ENCODE measurements at regions not wholly inside any gene's neighbourhood (a gene's known extent, or its start where the extent isn't known, plus 50 kb on each side); places are given as distances from the start of the nearest gene placed in this dataset.
"Not testable (repeated sequence)": the region's sequence is repeated elsewhere in the genome, so short reads cannot be mapped to it uniquely, and the experiment has no call there.

DNA sequence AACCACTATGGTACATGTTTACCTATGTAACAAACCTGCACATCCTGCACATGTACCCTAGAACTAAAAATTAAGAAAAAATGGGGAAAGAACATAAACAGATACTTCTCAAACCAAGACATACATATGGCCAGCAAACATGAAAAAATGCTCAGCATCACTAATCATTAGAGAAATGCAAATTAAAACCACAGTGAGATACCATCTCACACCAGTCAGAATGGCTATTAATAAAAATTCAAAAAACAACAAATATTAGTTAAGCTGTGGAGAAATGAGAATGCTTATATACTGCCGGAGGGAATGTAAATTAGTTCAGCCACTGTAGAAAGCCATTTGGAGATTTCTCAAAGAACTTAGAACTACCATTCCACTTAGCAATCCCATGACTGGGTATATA is 126.1 kb downstream of the NFKBIZ start:
- not testable (repeated sequence) for H2BK15ac ChIP-seq (ENCODE audit: low read length); H3K23ac ChIP-seq (ENCODE audit: low read depth, low read length, poor library complexity); H4K8ac ChIP-seq (ENCODE audit: low read depth, low read length); H3K18ac ChIP-seq (ENCODE audit: low read length); H3K27ac ChIP-seq (replicated peaks; ENCODE audit: low read length); H3K27me3 ChIP-seq (ENCODE audit: control insufficient read depth in 3 of 3, insufficient read depth in 3 of 3, low read depth in 1 of 3, low read length in 3 of 3); H3K9me3 ChIP-seq (replicated peaks in 1 of 2; ENCODE audit: control insufficient read depth in 2 of 2, insufficient read depth in 1 of 2, low read depth in 1 of 2, low read length in 2 of 2); H2AK5ac ChIP-seq (ENCODE audit: low read depth, low read length); H3K79me1 ChIP-seq (ENCODE audit: low read depth, low read length); H4K91ac ChIP-seq (ENCODE audit: low read depth, low read length, poor library complexity); H3K4me1 ChIP-seq (ENCODE audit: control insufficient read depth in 2 of 2, insufficient read depth in 1 of 2, low read depth in 1 of 2, low read length in 2 of 2); H2BK5ac ChIP-seq (ENCODE audit: low read length); H3K9ac ChIP-seq (ENCODE audit: low read depth, low read length, poor library complexity); H3K36me3 ChIP-seq (replicated peaks in 1 of 2; ENCODE audit: control insufficient read depth in 2 of 2, insufficient read depth in 2 of 2, low read length in 2 of 2); H3K4me3 ChIP-seq (ENCODE audit: low read length in 2 of 2); H3K4me2 ChIP-seq (ENCODE audit: insufficient read depth, low read length, poor library complexity, severe bottlenecking); H2BK120ac ChIP-seq (ENCODE audit: low read depth, low read length); H2AFZ ChIP-seq (ENCODE audit: low read length); H2BK12ac ChIP-seq (ENCODE audit: low read length); H3K14ac ChIP-seq (ENCODE audit: low read length); H3K4ac ChIP-seq (ENCODE audit: low read length); DNase-seq (ENCODE audit: low spot score)
- WGBS, 2 donors (ENCODE audit: extremely low coverage in 2 of 2, insufficient read length in 2 of 2, insufficient replicate concordance in 1 of 2), result no CpG with 5 or more reads among the region's 1 CpG

DNA sequence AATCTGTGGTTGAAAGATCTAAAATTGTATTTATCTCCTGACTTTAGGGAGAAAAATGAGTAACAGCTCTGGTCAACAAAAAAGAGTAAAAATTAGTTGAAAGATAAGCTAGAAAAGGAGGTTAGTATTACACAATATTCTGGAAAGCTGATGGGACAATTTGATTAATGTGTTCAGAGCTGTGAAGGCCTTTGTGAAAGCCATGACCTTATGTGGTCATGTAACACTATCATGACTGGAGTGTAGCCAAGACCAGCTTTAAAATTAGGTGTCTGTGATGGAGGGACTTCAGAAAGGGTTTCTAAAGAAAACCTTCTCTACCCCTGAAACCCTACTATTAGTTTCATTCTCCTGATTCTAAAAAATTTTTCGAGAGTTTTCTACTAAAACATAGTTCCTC is 127.2 kb downstream of the NFKBIZ start:
- no CpG with 5 or more reads among the region's 1 CpG for WGBS, 2 donors (ENCODE audit: extremely low coverage in 2 of 2, insufficient read length in 2 of 2, insufficient replicate concordance in 1 of 2)
- Histone ChIP-seq H3K4me2 (ENCODE audit: insufficient read depth, low read length, poor library complexity, severe bottlenecking) (no peak overlapping the region), H3K9ac (ENCODE audit: low read depth, low read length, poor library complexity) (no peak overlapping the region), H2AFZ (ENCODE audit: low read length) (no peak overlapping the region), H3K9me3 (replicated peaks in 1 of 2; ENCODE audit: control insufficient read depth in 2 of 2, insufficient read depth in 1 of 2, low read depth in 1 of 2, low read length in 2 of 2) (no peaks in the 10 kb centered on the region), H3K23ac (ENCODE audit: low read depth, low read length, poor library complexity) (no peak overlapping the region), H2BK5ac (ENCODE audit: low read length) (no peak overlapping the region), H4K91ac (ENCODE audit: low read depth, low read length, poor library complexity) (no peak overlapping the region), H2BK12ac (ENCODE audit: low read length) (no peak overlapping the region), H2BK120ac (ENCODE audit: low read depth, low read length) (no peak overlapping the region), H3K36me3 (replicated peaks in 1 of 2; ENCODE audit: control insufficient read depth in 2 of 2, insufficient read depth in 2 of 2, low read length in 2 of 2) (no peaks in the 10 kb centered on the region), H3K4ac (ENCODE audit: low read length) (no peak overlapping the region), H2AK5ac (ENCODE audit: low read depth, low read length) (no peak overlapping the region), H2BK15ac (ENCODE audit: low read length) (no peak overlapping the region), H3K27ac (replicated peaks; ENCODE audit: low read length) (no peak overlapping the region), H3K27me3 (ENCODE audit: control insufficient read depth in 3 of 3, insufficient read depth in 3 of 3, low read depth in 1 of 3, low read length in 3 of 3) (no peaks in the 10 kb centered on the region), H3K14ac (ENCODE audit: low read length) (no peak overlapping the region), H3K4me1 (ENCODE audit: control insufficient read depth in 2 of 2, insufficient read depth in 1 of 2, low read depth in 1 of 2, low read length in 2 of 2) (no peaks in the 10 kb centered on the region), H3K79me1 (ENCODE audit: low read depth, low read length) (no peaks in the 10 kb centered on the region), H4K8ac (ENCODE audit: low read depth, low read length) (no peak overlapping the region), H3K18ac (ENCODE audit: low read length) (no peak overlapping the region), H3K4me3 (ENCODE audit: low read length in 2 of 2) (no peak overlapping the region)
- DNase-seq (ENCODE audit: low spot score), result no peak

DNA sequence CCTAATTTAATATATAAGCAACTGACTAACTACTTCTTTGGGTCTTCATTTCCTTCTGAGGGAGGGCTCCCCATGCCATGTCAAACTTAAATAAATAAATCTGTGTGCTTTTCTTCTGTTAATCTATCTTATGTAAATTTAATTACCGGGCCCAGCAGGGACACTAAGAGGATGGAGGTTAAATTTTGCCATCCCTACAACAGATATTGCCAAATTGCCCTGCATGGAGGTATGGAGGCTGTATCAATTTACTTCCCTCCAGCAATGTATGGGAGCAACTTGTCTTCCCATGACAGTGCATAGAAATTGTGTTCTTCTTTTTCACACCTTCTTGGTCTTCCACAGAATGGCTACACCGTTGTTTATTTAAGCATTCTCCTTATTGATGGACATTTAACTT is 129.0 kb downstream of the NFKBIZ start:
- Histone ChIP-seq H3K9me3 (replicated peaks in 1 of 2; ENCODE audit: control insufficient read depth in 2 of 2, insufficient read depth in 1 of 2, low read depth in 1 of 2, low read length in 2 of 2) (no peaks in the 10 kb centered on the region), H3K4ac (ENCODE audit: low read length) (no peak overlapping the region), H3K9ac (ENCODE audit: low read depth, low read length, poor library complexity) (no peak overlapping the region), H4K8ac (ENCODE audit: low read depth, low read length) (no peak overlapping the region), H4K91ac (ENCODE audit: low read depth, low read length, poor library complexity) (no peak overlapping the region), H3K79me1 (ENCODE audit: low read depth, low read length) (no peaks in the 10 kb centered on the region), H2AFZ (ENCODE audit: low read length) (no peak overlapping the region), H3K27ac (replicated peaks; ENCODE audit: low read length) (no peak overlapping the region), H3K23ac (ENCODE audit: low read depth, low read length, poor library complexity) (no peak overlapping the region), H3K4me2 (ENCODE audit: insufficient read depth, low read length, poor library complexity, severe bottlenecking) (no peak overlapping the region), H3K36me3 (replicated peaks in 1 of 2; ENCODE audit: control insufficient read depth in 2 of 2, insufficient read depth in 2 of 2, low read length in 2 of 2) (no peaks in the 10 kb centered on the region), H3K27me3 (ENCODE audit: control insufficient read depth in 3 of 3, insufficient read depth in 3 of 3, low read depth in 1 of 3, low read length in 3 of 3) (no peaks in the 10 kb centered on the region), H3K14ac (ENCODE audit: low read length) (no peak overlapping the region), H2BK120ac (ENCODE audit: low read depth, low read length) (no peak overlapping the region), H2BK12ac (ENCODE audit: low read length) (no peak overlapping the region), H3K4me1 (ENCODE audit: control insufficient read depth in 2 of 2, insufficient read depth in 1 of 2, low read depth in 1 of 2, low read length in 2 of 2) (no peaks in the 10 kb centered on the region), H3K18ac (ENCODE audit: low read length) (no peak overlapping the region), H2BK15ac (ENCODE audit: low read length) (no peak overlapping the region), H2BK5ac (ENCODE audit: low read length) (no peak overlapping the region), H2AK5ac (ENCODE audit: low read depth, low read length) (no peak overlapping the region), H3K4me3 (ENCODE audit: low read length in 2 of 2) (no peak overlapping the region)
- no CpG with 5 or more reads among the region's 2 CpGs for WGBS, 2 donors (ENCODE audit: extremely low coverage in 2 of 2, insufficient read length in 2 of 2, insufficient replicate concordance in 1 of 2)
- no peak for DNase-seq (ENCODE audit: low spot score)

DNA sequence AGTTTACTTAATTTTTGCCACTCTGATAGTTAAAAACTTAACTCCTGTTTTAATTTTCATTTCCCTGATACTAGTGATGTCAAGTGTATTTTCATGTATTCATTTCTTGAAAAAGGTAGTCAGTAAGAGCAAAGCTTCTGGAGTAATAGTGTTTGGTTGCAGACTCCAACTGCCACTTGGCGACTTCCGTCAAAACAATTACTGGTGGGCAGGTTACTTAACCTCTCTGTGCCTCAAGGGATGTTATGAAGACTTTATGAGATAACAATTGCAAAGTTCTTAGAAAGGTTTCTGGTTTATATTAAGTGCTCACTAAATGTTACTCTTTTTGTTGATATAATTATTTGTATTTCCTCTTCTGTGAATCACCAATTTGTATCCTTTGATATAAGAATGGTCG is 129.7 kb downstream of the NFKBIZ start:
- no peak overlapping the region for H3K27ac ChIP-seq (replicated peaks; ENCODE audit: low read length)
- no CpG with 5 or more reads among the region's 3 CpGs for WGBS, 2 donors (ENCODE audit: extremely low coverage in 2 of 2, insufficient read length in 2 of 2, insufficient replicate concordance in 1 of 2)
- H3K23ac ChIP-seq (ENCODE audit: low read depth, low read length, poor library complexity), result no peak overlapping the region
- no peak overlapping the region for H2AFZ ChIP-seq (ENCODE audit: low read length)
- H3K27me3 ChIP-seq (ENCODE audit: control insufficient read depth in 3 of 3, insufficient read depth in 3 of 3, low read depth in 1 of 3, low read length in 3 of 3), result no peaks in the 10 kb centered on the region
- no peak overlapping the region for H2BK120ac ChIP-seq (ENCODE audit: low read depth, low read length)
- no peak overlapping the region for H3K4me3 ChIP-seq (ENCODE audit: low read length in 2 of 2)
- no peaks in the 10 kb centered on the region for H3K79me1 ChIP-seq (ENCODE audit: low read depth, low read length)
- H4K8ac ChIP-seq (ENCODE audit: low read depth, low read length), result no peak overlapping the region
- no peak overlapping the region for H3K14ac ChIP-seq (ENCODE audit: low read length)
- H2BK12ac ChIP-seq (ENCODE audit: low read length), result no peak overlapping the region
- no peaks in the 10 kb centered on the region for H3K9me3 ChIP-seq (replicated peaks in 1 of 2; ENCODE audit: control insufficient read depth in 2 of 2, insufficient read depth in 1 of 2, low read depth in 1 of 2, low read length in 2 of 2)
- no peak overlapping the region for H3K4me2 ChIP-seq (ENCODE audit: insufficient read depth, low read length, poor library complexity, severe bottlenecking)
- no peak overlapping the region for H2BK5ac ChIP-seq (ENCODE audit: low read length)
- H3K4me1 ChIP-seq (ENCODE audit: control insufficient read depth in 2 of 2, insufficient read depth in 1 of 2, low read depth in 1 of 2, low read length in 2 of 2), result no peaks in the 10 kb centered on the region
- DNase-seq (ENCODE audit: low spot score), result no peak
- H3K4ac ChIP-seq (ENCODE audit: low read length), result no peak overlapping the region
- no peak overlapping the region for H4K91ac ChIP-seq (ENCODE audit: low read depth, low read length, poor library complexity)
- no peak overlapping the region for H3K9ac ChIP-seq (ENCODE audit: low read depth, low read length, poor library complexity)
- H2BK15ac ChIP-seq (ENCODE audit: low read length), result no peak overlapping the region
- no peak overlapping the region for H3K18ac ChIP-seq (ENCODE audit: low read length)
- no peaks in the 10 kb centered on the region for H3K36me3 ChIP-seq (replicated peaks in 1 of 2; ENCODE audit: control insufficient read depth in 2 of 2, insufficient read depth in 2 of 2, low read length in 2 of 2)
- H2AK5ac ChIP-seq (ENCODE audit: low read depth, low read length), result no peak overlapping the region
